ENCODE measurements at regions not wholly inside any gene's neighbourhood (a gene's known extent, or its start where the extent isn't known, plus 50 kb on each side); places are given as distances from the start of the nearest gene placed in this dataset.
"Not testable (repeated sequence)": the region's sequence is repeated elsewhere in the genome, so short reads cannot be mapped to it uniquely, and the experiment has no call there.

DNA sequence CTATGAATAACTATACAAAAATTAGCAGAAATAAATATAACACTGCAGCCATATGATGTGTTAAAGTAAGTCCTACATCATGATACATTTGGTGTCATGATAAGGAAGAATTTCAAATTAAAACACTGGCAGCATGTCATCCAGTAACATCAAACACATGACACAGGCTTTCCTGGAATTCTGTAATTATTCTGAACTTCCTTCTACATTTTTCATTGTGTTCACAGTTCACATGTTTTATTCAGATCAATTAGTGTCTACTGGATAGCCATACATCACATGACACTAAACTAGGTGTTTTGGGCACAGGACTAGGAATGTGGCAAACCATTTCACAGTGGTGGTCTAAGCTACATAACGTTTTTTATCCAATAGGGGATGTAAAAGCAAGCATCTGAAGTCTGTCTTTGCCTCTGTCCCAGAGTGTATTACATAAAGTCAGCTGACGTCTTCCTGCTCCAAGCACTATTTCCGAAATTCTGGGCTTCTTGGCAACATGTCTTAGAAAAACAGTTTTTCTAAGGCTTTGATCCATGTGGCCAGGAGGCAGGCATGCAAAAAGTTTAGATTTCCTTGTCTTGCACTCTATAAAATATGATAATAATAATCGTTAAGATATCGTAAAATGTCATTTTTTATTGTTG lies 707.9 kb downstream of the CENPC start:
- no peak for DNase-seq (ENCODE audit: low spot score)

DNA sequence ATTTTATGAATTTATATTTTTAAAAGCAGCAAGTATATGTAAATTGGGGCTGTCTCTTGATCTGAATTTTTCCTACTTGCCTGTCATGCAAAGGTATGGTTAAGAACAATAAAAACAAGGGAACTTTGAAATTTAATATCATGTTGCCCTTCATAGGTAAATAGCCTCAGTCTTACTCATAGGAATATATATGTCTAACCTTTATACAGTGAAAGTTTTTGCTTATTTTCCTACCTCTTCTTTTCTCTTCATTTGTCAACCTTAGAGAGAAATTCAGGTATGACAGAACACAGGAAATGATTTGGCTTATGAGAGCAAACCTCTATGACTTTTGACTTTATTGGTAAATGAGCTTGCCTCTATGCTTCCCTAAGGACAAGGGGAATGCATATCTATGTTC lies 716.0 kb downstream of the CENPC start:
- no peak for DNase-seq (ENCODE audit: low spot score)

DNA sequence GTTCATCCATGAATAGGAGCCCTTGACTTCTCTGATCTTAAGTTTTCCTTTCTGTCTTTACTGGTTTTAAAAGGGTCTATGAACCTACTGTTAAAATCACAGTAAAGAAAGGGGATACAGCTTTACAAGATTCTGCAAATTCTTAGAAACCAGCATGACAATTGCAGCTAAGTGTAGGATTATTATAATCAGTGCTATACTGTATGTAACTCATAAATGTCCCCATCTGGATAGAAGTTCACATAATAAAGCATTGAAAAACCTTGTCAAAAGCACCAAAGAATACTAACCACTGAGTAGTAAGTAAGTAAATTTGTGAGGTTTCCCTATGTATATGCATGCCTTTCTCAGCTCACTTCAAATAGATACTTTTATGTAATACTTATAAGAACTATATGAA lies 724.6 kb downstream of the CENPC start:
- DNase-seq (ENCODE audit: low spot score) = no peak

DNA sequence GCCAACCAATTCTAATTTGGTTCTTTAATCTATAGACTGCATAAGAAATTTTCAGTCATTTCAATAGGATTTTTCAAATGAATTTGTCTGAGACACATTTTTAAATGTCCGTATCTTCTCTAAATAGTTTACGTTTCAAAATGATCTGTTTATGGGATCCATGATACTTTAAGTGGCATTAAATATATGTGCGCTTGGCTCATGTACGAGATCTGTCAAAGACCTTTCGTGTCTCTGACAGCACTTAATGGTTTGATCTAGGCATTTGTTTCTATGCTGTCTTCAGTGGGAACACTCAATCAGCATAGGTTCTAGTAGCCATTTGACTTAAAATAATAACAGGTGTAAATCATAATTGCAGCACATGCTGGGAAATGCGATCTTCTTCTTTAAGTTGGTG lies 731.0 kb downstream of the CENPC start:
- no peak for DNase-seq (ENCODE audit: low spot score)

DNA sequence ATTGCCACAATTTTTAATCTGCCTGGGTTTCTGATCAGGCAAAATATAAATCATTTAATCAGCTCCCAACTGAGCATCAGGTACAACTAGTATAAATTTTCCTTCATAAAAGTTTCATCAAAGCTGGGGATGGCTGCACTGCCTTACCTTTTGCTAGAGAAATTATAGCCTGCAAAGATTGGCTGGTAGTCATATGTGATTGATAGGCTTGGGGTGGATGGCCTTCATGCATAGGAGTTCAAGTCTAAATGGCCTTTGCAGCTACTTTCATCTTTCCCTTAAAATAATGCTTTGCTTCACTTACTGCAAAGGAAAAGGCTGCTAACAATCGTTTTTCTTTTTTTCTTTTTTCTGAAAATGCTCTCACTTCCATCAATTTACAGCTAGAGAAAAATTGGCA lies 739.7 kb downstream of the CENPC start:
- DNase-seq (ENCODE audit: low spot score) = no peak

DNA sequence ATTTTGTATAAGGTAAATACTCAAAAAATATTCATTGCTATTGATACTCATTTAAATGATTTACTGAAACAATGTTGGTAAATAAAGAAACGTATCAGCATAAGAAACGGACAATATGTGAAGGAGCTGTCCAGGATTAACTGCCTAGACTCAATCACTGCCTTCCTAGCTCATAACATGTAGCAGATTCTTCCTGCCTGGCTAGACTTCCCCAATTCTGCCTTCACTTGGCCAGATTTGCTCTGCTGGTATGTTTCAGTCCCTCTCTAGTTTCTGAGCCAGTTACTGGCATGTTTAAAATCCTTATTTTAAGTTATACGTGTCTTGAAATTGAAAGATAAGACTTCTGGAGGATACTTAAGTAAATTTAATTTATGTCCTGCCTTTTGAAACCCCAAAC lies 740.3 kb downstream of the CENPC start:
- DNase-seq (ENCODE audit: low spot score) = no peak

DNA sequence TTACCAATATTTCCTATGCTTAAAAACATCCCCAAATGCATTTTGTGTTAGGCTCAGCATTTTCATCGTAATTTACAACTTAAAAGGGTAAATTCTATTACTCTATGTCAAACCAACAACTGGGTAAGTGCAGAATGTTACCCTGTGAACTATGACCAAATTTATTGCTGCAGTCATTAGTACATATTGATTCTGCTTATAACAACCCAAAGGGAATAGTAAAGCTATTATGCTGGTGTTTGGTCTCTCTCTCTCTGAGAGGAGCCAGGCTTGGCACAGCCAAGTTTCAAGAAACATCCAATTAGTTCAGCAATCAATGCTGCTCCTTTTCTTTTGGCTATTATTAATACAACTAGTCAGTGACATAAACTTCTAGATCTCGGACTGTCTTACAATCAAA lies 747.7 kb downstream of the CENPC start:
- no peak for DNase-seq (ENCODE audit: low spot score)

DNA sequence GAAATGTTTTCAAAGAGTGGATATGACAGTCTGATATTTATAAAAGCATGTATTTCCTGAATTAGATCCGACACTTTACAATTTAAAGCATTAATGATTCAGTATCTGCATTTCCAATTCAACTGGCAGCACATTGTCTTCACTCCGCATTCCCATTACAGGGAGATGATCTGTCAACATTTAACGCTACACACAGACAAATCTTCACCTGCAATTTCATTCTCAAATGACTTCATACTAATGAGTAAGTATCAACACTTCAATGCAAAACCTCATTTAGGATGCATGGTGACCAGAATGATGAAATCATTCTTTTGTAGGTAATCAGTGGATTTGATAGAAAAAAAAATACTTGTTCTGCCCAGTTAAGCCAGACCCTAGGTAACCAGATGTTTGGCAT lies 749.6 kb downstream of the CENPC start:
- DNase-seq (ENCODE audit: low spot score) = no peak

DNA sequence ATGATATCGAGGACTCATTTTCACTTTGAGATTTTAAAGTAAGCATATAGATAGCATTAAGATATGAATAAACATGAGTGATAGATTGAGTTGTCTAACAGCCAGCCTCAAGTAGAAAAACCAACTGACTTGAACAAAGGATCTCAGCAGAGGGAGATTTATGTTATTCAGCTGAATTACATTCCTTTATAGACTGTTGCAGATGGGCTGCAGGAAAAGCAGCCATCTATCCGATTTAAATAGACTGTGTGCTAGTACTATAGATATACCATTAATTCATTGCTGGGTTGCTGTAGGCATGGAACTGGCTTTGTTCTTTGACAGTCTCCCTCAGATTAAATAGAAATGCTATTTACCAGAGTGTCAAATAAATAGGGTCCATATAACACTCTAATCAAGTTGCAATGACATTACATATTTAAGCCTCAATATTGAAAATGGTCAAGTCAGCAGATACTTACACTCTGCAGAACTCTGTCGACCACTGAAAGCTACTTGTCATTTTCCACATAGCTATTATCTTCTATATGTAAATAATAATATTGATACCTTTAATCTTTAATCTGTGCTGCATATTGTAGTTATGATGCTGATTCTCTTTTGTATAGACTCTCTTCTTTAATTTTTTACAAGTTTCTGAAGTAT lies 750.8 kb downstream of the CENPC start:
- no peak for DNase-seq (ENCODE audit: low spot score)

DNA sequence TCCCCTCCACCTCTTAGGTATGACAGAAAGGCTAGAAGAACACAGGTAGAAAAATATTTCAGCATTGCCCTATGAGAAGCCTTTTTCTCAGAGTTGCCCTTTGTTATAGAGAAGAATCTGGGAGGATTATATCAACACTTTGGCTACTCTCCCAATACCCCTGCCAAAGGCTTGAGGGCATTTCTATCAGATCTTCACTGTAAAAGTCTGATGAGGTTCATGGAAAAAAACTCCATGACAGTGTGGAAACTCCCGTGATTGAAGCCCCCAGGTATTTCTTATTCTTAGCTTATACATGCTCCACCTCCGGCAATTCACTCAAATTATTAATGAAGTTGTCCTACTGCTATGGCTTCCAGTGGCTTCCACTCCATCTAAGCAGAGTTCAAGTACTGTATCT lies 753.6 kb downstream of the CENPC start:
- no peak for DNase-seq (ENCODE audit: low spot score)

DNA sequence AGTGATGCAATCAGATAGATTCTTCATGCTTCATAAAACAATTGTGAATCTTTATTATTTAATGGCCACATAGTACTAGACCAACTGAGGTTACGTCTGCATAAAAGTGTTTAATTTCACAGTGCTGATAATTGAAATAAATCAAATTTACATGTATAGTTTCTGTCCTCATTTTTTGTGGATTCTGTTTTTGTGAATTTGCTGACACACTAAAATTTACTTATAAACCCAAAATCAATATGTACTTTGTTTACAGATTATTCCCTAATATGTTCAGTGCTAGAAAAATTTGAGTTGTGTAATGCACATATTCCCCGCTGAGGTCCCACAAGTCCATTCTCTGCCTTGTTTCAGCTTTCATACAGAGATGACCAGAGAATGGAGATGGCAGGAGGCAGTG lies 759.8 kb downstream of the CENPC start:
- no peak for DNase-seq (ENCODE audit: low spot score)

DNA sequence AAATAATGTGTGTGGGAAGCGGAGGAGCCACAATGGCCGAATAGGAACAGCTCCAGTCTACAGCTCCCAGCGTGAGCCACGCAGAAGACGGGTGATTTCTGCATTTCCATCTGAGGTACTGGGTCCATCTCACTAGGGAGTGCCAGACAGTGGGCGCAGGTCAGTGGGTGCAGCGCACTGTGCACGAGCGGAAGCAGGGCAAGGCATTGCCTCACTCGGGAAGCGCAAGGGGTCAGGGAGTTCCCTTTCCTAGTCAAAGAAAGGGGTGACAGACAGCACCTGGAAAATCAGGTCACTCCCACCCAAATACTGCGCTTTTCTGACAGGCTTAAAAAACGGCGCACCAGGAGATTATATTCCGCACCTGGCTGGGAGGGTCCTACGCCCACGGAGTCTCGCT lies 762.6 kb downstream of the CENPC start:
- DNase-seq (ENCODE audit: low spot score) = not testable (repeated sequence)

DNA sequence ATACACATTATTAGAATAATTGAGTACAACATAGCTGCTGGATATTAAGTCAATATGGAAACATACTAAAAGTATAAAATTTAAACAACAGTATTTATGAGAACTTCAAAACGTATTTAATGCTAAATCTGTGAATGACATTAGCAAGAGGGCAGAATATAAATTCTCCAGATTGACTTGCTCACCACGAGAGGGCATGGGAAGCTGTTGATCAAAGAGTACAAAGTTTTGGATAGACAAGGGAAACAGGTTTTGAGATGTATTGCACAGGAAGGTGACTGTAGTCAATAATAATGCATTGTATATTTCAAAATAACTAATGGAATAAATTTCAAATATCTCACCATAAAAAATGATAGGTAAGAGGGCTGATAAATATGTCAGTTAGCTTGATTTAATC lies 768.2 kb downstream of the CENPC start:
- no peak for DNase-seq (ENCODE audit: low spot score)

DNA sequence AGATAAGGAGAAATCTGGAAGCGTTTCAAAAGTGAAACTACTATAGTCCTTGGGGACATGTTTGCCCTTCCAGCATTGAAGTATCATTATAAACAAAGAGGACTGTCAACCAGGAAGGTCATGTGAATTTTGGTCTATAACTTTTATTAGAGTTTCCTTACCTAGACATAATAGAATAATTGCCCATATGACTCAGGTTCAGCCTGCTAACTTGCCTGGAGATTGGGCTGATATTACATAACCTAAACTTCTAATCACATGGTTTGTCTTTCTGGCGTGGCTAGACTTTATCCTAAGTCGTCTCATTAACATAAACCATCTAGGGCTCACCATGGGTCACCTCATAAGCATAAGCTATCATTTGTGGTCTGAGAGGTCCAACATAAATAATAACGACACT lies 775.9 kb downstream of the CENPC start:
- DNase-seq (ENCODE audit: low spot score) = no peak

DNA sequence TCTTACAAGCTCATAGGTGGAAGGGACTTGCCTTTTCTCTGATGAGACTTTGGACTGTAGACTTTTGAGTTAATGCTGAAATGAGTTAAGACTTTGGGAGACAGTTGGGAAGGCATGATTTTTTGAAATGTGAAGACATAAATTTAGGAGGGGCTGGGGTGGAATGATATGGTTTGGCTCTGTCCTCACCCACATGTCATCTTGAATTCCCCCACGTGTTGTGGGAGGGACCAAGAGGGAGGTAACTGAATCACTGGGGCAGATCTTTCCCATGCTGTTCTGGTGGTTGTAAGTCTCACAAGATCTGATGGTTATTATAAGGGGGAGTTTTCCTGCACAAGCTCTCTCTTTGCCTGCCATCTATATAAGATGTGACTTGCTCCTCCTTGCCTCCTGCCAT lies 777.9 kb downstream of the CENPC start:
- no peak for DNase-seq (ENCODE audit: low spot score)

DNA sequence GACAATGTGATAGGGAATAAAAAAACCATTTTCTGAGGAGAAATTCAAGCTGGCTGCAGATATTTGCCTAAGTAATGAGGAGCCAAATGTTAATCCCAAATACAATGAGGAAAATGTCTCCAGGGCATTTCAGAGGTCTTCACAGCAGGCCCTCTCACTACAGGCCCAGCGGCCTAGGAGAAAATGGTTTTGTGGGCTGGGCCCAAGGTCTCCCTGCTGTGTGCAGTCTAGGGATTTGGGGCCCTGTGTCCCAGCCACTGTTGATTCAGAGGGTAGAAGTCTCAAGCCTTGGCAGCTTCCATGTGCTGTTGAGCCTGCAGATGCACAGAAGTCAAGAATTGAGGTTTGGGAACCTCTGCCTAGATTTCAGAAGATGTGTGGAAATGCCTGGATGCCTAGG lies 778.7 kb downstream of the CENPC start:
- no peak for DNase-seq (ENCODE audit: low spot score)

DNA sequence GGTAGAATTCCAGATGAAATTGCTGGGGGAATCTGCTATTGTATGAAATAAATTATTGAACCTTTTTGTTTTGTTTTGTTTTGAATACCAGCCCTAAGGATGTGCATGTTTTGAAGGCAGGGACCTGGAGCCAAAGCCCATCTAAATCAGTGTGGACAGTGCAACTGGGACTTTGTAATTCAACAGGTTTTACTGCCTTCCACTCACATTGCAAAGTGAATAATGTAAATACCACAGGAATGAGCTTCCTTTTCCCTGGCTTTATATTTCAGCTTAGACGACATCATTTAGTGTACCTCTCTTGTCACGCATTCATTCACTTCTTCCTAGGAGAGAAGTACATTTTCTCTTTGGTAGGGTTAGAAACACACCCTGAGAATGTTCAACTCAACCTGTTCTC lies 795.0 kb downstream of the CENPC start:
- no peak for DNase-seq (ENCODE audit: low spot score)

DNA sequence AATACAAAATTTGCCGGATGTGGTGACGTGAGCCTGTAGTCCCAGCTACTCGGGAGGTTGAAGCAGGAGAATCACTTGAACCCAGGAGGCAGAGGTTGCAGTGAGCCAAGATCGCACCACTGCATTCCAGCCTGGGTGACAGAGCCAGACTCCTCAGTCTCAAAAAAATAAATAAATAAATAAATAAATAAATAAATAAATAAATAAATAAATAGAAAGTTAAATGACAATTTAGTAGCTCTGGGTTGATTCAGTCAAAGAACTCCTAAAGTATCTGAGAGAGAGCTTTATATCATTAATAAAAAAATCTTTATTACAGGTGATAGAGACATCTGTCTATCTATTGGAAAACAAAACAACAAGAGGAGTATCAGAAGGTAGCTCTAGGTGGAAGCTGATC lies 798.4 kb downstream of the CENPC start:
- DNase-seq (ENCODE audit: low spot score) = not testable (repeated sequence)

DNA sequence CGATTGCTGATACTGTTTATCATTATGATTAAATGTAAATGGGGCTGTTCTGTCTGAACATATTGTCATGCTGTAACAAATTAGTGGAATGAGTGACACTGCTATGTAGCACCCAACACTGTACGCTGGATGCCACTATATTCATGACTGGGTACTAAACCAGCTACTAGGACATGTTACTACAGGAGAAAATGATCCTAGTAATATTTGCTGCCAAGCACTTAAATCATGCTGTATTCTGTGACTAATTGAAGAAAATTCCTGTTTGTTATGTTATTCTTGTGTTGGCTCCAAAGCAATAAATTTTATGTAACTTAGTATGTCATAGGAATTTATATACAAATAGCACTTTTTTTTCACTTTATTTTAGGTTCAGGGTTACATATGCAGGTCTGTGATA lies 804.2 kb downstream of the CENPC start:
- DNase-seq (ENCODE audit: low spot score) = no peak

DNA sequence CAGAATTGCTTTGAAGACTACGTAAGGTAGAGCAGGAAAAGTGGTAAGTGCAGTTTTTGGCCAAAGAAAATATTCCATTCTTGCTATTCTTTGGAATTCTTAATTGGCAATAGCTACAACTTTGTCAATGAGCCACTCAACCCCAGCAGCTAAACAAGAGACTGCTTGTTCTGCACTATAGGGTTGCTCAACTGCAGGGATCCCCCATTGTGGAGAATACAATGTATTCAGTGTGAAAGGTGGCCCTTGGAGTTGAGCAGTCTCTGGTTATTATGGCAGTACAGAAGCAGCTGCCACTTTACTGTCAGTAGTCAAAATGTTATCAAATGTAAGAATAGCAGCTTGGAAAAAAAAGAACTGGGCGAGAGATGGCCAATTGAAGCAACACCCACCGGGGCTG lies 808.7 kb downstream of the CENPC start:
- DNase-seq (ENCODE audit: low spot score) = no peak

DNA sequence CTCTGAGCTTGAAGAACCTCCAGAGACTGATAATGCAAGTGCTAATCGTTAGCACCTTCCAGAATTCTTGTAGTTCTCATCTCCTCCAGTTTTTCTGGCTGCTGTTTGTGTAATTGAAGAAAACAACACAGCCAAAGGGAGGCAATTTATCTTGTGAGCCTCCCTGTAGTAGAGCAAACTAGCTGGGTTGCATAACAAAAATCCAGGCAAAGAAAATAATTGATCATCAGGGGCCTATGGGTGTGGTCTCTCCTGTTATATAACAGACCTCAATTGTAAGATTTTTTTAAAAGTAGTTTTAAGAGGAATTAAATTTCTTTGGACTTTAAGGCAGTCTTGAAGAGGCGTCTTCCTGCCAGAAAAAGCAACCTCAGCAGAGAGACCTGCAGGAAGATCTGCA lies 817.0 kb downstream of the CENPC start:
- DNase-seq (ENCODE audit: low spot score) = no peak

DNA sequence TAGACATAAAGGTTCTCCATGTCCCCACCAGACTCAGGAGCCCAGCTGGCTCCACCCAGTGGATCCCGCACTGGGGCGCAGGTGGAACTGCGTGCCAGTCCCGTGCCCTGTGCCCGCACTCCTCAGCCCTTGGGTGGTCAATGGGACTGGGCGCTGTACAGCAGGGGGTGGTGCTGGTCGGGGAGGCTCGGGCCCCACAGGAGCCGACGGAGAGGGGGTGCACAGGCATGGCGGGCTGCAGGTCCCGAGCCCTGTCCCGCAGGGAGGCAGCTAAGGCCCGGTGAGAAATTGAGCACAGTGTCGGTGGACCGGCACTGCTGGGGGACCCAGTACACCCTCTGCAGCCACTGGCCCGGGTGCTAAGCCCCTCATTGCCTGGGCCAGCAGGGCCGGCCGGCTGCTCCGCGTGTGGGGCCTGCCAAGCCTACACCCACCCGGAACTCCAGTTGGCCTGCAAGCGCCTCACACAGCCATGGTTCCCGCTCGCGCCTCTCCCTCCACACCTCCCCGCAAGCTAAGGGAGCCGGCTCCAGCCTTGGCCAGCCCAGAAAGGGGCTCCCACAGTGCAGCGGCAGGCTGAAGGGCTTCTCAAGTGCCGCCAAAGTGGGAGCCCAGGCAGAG lies 832.9 kb downstream of the CENPC start:
- DNase-seq (ENCODE audit: low spot score) = not testable (repeated sequence)

DNA sequence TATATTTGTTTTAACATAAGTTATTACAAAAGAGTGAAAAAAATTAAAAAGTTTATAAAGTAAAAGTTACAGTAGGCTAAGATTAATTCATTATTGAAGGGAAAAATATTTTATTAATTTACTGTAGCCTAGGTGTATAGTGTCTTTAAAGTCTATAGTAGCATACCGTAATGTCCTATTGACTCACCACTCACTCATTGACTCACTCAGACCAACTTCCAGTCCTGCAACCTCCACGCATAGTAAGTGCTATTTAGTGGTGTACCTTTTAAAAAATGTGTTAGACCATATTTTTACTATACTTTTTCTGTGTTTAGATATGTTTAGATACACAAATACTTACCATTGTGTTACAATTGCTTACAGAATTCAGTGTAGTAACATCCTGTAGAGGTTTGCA lies 841.1 kb downstream of the CENPC start:
- DNase-seq (ENCODE audit: low spot score) = no peak

DNA sequence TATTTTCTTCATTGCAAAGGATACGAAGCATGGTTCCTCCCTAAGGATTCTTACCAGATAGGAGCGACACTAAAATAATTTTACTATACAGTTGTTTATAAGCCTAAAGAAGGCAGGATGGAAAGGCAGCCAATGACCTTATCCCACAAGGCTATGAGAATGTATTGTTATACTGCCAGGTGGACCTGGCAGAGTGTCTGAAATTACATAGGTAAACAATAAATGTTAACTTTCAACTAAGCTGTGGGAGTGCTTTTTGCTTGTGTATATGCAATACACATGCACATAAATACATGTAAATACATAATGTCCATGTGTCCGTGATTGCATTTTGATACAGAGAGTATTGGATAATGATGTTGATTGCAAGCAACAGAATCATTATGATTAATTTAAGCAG lies 850.6 kb downstream of the CENPC start:
- no peak for DNase-seq (ENCODE audit: low spot score)

Measured in HuH-7.5 (cell line).